ENCODE measurements at regions not wholly inside any gene's neighbourhood (a gene's known extent, or its start where the extent isn't known, plus 50 kb on each side); places are given as distances from the start of the nearest gene placed in this dataset.

GRCh38 chr4:25531272-25531671 lies 124.4 kb upstream of the SLC34A2 start:
- DNase-seq, result no peak

GRCh38 chr4:25532591-25532990 lies 123.1 kb upstream of the SLC34A2 start:
- peak; percentile 45 for DNase-seq

- DNase-seq, result no peak
Measured at GRCh38 chr4:25533256-25533655, 122.4 kb upstream of the SLC34A2 start.

GRCh38 chr4:25535278-25535677 lies 120.4 kb upstream of the SLC34A2 start:
- DNase-seq, result no peak

- DNase-seq, result no peak
Measured at GRCh38 chr4:25535701-25536473, 119.8 kb upstream of the SLC34A2 start.

- no peak for DNase-seq
Measured at GRCh38 chr4:25536564-25537320, 118.9 kb upstream of the SLC34A2 start.

- DNase-seq, result no peak
Measured at GRCh38 chr4:25538430-25538829, 117.2 kb upstream of the SLC34A2 start.

- no peak for DNase-seq
Measured at GRCh38 chr4:25539241-25539640, 116.4 kb upstream of the SLC34A2 start.

GRCh38 chr4:25540734-25541133 lies 114.9 kb upstream of the SLC34A2 start:
- no peak for DNase-seq

GRCh38 chr4:25547343-25547742 lies 108.3 kb upstream of the SLC34A2 start:
- DNase-seq, result no peak

- DNase-seq, result no peak
Measured at GRCh38 chr4:25549413-25549812, 106.2 kb upstream of the SLC34A2 start.

GRCh38 chr4:25550376-25551030 lies 105.1 kb upstream of the SLC34A2 start:
- no peak for DNase-seq

- DNase-seq, result no peak
Measured at GRCh38 chr4:25551605-25552004, 104.0 kb upstream of the SLC34A2 start.

GRCh38 chr4:25552580-25553271 lies 102.9 kb upstream of the SLC34A2 start:
- no peak for DNase-seq

GRCh38 chr4:25559508-25559907 lies 96.1 kb upstream of the SLC34A2 start:
- DNase-seq, result no peak

- no peak for DNase-seq
Measured at GRCh38 chr4:25560605-25561004, 95.0 kb upstream of the SLC34A2 start.

- no peak for DNase-seq
Measured at GRCh38 chr4:25563071-25563564, 92.5 kb upstream of the SLC34A2 start.

GRCh38 chr4:25564836-25565235 lies 90.8 kb upstream of the SLC34A2 start:
- DNase-seq, result no peak

- no peak for DNase-seq
Measured at GRCh38 chr4:25567253-25567652, 88.4 kb upstream of the SLC34A2 start.

GRCh38 chr4:25569716-25570115 lies 85.9 kb upstream of the SLC34A2 start:
- no peak for DNase-seq

- no peak for DNase-seq
Measured at GRCh38 chr4:25575611-25576010, 80.0 kb upstream of the SLC34A2 start.

GRCh38 chr4:25578432-25578831 lies 77.2 kb upstream of the SLC34A2 start:
- no peak for DNase-seq

All from activated CD4-positive, alpha-beta T cell treated with anti-CD3 and anti-CD28 coated beads, Interleukin-2, amount 50 U/mL, for 16 hours (primary cell).